ENCODE measurements at regions not wholly inside any gene's neighbourhood (a gene's known extent, or its start where the extent isn't known, plus 50 kb on each side); places are given as distances from the start of the nearest gene placed in this dataset.
A peak's percentile ranks its signal among the peaks of the same experiment; 100 is the strongest.

- no peak for DNase-seq
Observed at GRCh38 chr11:95717314-95717713, 72.3 kb downstream of the FAM76B start.

DNA sequence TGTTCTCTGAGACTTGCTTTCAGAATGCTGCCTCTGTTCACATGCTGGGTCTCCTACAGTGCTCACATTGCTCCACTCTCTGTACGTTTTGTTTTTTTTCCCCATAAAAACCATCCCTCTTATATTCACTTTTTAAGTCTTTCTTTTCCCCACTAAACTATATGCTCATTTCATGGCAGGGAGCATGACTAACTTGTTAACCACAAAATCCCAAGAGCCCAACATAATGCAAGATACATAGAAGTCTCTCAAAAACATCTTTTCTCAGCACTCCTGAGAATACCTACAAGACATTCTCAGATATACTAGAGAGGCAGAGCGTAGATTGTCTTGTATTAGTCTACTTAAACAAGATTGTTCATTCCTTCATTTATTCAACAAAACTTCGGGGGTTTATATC lies 73.3 kb downstream of the FAM76B start:
- no peak for DNase-seq

GRCh38 chr11:95715777-95716241 lies 73.8 kb downstream of the FAM76B start:
- no peak for DNase-seq

DNA sequence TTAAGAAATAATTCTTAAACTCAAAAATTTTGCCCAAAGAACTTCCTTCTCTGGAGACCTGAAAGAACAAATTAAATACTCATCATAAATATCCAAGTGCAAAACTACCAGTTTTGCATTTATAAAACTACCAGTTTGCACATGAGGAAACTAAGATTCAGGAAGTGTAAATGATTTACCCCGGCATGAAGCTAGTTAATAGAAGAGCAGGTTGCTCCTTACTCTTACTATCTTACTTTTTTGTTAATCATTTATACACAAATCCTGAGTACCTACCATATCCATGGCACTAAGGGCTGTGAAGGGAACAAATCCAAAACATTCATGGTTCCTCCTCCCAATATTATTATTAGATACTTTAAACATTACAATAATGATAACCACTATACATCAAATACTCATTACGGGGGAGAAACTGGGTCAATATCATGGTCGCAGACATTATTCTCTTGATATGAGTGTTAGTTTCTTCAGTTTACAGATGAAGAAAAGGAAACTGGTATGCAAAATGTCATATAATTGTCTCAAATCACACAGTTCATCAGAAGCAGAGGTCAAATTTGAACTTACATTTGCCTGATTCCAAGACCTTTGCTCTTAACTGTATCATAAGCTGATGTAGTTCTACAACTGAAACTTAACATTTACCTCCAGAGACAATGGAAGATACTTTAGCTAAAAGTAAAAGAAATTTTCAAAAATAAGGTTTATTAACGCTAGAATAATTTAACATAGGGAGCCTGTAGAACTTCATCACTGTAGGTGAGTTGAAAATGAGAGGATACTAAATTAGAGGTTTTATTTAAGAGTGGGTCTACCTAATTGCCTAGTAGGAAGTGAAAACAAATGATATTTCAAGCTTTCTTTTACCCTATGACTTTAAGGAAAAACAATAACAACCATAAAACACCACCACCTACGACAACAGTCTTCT lies 74.5 kb downstream of the FAM76B start:
- no peak for DNase-seq

- DNase-seq, result no peak
Observed at GRCh38 chr11:95713428-95713827, 76.2 kb downstream of the FAM76B start.

GRCh38 chr11:95711945-95712221 lies 77.7 kb downstream of the FAM76B start:
- DNase-seq, result no peak

GRCh38 chr11:95711162-95711944 lies 78.2 kb downstream of the FAM76B start:
- no peak for DNase-seq

DNA sequence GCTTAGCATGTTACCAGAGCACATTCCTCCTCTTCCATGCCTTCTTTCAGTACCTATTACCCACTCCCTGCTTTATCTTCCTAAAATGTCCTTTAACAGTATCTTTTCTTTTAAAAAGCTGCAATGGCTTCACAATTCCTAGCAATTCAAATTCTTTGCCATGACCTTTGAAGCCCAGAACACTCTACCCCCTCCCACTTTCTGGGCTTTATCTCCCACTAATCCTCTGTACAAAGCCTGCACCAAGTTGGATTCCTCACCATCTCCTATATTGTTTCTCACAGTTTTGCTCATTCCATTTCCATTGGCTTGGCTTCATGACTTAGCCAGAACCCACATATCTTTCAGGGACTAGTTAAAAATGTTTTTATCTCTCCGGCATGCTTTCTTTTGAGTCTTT lies 80.9 kb downstream of the FAM76B start:
- DNase-seq, result no peak

GRCh38 chr11:95706974-95707387 lies 82.6 kb downstream of the FAM76B start:
- DNase-seq, result no peak

- DNase-seq, result peak; percentile 69
Observed at GRCh38 chr11:95705485-95706124, 84.0 kb downstream of the FAM76B start.

DNA sequence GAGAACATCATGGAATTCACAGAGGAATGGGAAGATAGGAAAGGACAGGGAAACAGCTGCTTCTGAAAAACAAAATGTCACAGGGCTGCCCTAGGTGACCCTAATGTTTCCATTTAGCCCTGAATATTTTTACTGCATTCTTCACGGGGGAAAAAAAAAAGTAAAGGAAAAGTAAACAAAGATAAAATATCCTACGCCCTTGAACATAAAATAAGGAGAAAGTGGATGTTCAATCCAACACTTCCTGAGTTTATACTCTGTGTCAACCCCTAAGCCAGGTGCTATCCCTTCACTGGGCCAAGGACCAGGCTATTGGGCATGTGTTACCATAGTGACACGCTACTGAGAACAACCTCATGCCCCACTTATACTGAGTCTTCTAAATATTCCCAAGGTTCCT lies 84.7 kb downstream of the FAM76B start:
- DNase-seq, result peak; percentile 16

DNA sequence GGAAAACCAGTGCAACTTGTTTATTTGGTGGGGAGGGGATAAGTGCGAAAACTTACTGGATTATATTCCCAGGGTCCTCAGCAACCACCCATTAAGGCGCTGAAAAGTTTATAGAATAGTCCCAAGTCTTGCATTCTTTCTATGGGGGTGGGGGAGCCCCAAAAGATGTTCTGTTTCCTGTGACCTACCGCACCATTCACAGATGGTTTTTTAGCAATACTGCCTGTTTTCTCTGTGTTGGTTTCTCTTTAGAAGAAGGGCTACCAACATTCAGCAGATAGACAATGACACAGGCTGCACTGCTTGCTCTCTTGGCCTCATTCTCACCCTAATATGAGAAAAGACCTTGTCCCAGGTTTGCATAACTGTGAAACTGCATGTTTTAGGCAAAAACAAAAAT lies 86.5 kb downstream of the FAM76B start:
- DNase-seq, result no peak

- no peak for DNase-seq
Observed at GRCh38 chr11:95702526-95702925, 87.1 kb downstream of the FAM76B start.

GRCh38 chr11:95700471-95700817 lies 89.1 kb downstream of the FAM76B start:
- DNase-seq, result no peak

DNA sequence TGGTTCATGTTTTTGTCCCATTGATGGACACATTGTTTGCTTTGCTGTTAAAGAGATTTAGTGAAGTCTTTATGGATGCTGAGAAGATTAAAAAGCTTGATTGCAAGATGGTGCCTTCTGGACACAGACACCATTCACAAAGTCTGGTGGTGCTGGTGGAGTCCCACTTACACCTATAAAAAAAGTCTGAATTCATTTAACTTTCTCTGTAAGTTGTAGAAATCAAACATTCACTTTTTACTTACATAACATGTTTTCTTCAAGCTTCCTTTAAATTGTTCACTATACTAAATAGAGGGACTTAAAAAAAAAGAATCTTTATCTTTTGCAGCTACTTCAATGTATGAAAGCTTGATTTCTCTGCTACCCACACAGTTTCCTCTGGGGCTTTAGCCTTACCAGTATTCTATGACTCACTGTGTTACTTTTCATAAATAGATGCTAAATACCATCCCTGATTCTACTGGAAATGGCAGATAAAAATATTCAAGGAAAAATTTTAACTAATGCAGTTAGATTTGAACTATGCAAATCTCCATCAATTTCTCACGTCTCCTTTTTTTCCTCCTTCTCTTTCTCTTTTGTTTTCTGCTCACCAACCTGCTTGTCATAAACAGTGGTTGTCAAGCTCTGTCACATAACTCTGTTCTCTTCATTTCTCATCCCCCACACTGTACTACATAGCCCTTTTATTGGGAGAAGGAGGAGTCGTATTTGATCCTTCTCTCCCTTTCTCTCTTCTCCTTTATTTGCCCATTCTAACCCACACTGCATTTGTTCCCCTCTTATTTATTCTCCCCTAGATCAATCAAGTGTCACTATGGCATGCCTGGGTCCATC lies 89.7 kb downstream of the FAM76B start:
- DNase-seq, result no peak

- no peak for DNase-seq
Observed at GRCh38 chr11:95698676-95699557, 90.7 kb downstream of the FAM76B start.

DNA sequence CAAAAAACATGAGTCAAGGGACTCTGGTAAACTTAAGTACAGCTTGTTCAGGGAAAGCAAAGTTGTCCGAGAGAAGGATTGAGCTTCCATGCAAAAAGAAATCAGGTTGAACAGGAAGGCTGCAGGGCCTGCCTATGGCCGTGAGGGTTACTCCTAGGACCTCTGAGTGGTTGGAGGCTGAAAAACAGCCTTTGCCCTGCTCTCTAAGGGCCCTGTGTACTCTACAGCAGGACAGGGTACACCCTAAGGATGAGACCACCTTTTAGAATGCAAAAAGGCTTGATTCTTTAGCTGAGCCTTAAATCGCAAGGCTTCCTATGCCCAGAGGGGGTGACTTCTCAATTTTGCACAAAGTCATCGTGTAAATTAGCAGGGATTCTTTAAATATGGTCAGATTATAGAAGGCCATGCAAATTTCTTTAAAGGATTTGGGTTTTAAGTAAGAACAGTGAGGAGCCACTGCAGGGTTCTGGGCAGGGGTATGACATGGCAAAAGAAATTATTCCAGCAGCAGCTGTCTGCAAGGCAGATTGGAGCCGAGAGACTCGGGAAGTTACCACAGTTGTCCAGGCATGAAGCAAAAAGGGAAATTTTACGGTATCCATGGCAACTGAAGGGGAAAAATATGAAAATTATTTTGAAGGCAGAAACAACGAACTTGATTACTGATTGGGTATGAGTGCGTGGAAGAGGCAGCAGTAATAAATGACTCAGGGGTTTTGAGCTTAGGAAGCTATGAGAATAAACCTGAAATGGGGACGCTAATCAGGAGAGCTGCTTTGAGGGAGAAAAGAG lies 91.8 kb downstream of the FAM76B start:
- no peak for DNase-seq

GRCh38 chr11:95695181-95695580 lies 94.4 kb downstream of the FAM76B start:
- no peak for DNase-seq

DNA sequence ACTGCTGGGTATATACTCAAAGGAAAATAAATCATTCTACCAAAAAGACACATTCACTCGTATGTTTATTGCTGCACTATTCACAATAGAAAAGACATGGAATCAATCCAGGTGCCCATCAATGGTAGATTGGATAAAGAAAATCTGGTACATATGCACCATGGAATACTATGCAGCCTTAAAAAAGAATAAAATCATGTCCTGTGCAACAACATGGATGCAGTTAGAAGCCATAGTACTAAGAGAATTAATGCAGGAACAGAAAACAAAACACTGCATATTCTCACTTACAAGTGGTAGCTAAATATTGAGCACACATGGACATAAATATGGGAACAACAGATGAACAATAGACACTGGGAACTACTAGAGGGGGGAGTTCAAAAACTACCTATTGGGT lies 96.3 kb downstream of the FAM76B start:
- DNase-seq, result no peak

- no peak for DNase-seq
Observed at GRCh38 chr11:95692526-95693260, 96.9 kb downstream of the FAM76B start.
